Heart left ventricle (tissue), 16 donors: ENCODE measurements at regions not wholly inside any gene's neighbourhood (a gene's known extent, or its start where the extent isn't known, plus 50 kb on each side); places are given as distances from the start of the nearest gene placed in this dataset.
"Not testable (repeated sequence)": the region's sequence is repeated elsewhere in the genome, so short reads cannot be mapped to it uniquely, and the experiment has no call there.

Experiments used
- ATAC-seq, 4 donors: fragments of 200-7000 bp; cut with Tn5 transposase; one replicate each; pipeline ENCODE4 v1.9.1; 2020 to 2022; ENCODE audit warnings: moderate library complexity in 4 of 4, mild to moderate bottlenecking in 3 of 4, moderate number of reproducible peaks in 1 of 4
- DNase-seq, 5 donors: peaks; one replicate each; pipeline ENCODE4 v3.0.0-alpha.2; 2020
- H3K27ac ChIP-seq, 12 donors: fragments of 200-600 bp; sonication (generic) in 4 of 12; one replicate each; pipeline versions ENCODE4 v1.5.0 to v1.8.0; 2016 to 2022; ENCODE audit warnings: mild to moderate bottlenecking in 2 of 12
- H3K27me3 ChIP-seq, 9 donors: fragments of 200-600 bp; sonication (generic) in 2 of 9; one replicate each; pipeline versions ENCODE4 v1.5.1 to v1.8.0; 2016 to 2022; ENCODE audit warnings: mild to moderate bottlenecking in 3 of 9
- H3K36me3 ChIP-seq, 9 donors: fragments of 200-600 bp; sonication (generic) in 2 of 9; one replicate each; pipeline versions ENCODE4 v1.5.0 to v1.8.0; 2018 to 2022; ENCODE audit warnings: mild to moderate bottlenecking in 2 of 9
- H3K4me1 ChIP-seq, 12 donors: fragments of 200-600 bp; sonication (generic) in 4 of 12; one replicate each; pipeline versions ENCODE4 v1.5.0 to v1.8.0; 2016 to 2022; ENCODE audit warnings: mild to moderate bottlenecking in 3 of 12
- H3K4me3 ChIP-seq, 12 donors: fragments of 200-600 bp; sonication (generic) in 4 of 12; one replicate each; pipeline versions ENCODE4 v1.5.0 to v1.8.0; 2017 to 2022; ENCODE audit warnings: mild to moderate bottlenecking in 9 of 12, moderate library complexity in 4 of 12
- H3K9me3 ChIP-seq, 12 donors: fragments of 200-600 bp; sonication (generic) in 4 of 12; one replicate each; pipeline versions ENCODE4 v1.5.0 to v1.8.0; 2016 to 2022; ENCODE audit warnings: mild to moderate bottlenecking in 1 of 12
- POLR2A ChIP-seq, 2 donors: fragments of 450-650 bp; IDR thresholded peaks; one replicate each; pipeline ENCODE4 v1.6.1; 2017; ENCODE audit warnings: antibody characterized with exemption in 2 of 2, mild to moderate bottlenecking in 2 of 2, moderate library complexity in 2 of 2
- WGBS, 4 donors: extraction: QIAGEN DNeasy Blood & Tissue Kit in 2 of 4; methylation state at CpG; one replicate each; pipeline versions ENCODE4 v1.1.5 to v1.1.7; 2013 to 2018; 5-methylcytosine and 5-hydroxymethylcytosine counted together
- intact Hi-C, 10 donors: fragments of 100-400 bp; cut with DNase I; formaldehyde crosslinking; loops; one replicate each; pipeline versions ENCODE4 v1.11.1 to v1.14.2; 2022
- TF ChIP-seq, protein P1 (sequence below), 12 donors: fragments of 200-600 bp; sonication (generic) in 4 of 12; IDR thresholded peaks; one replicate each; pipeline versions ENCODE4 v1.5.0 to v1.8.0; 2018 to 2022; ENCODE audit warnings: antibody characterized with exemption in 12 of 12, mild to moderate bottlenecking in 5 of 12
- donor health status: ischemic (EF 13 %, LVEDD 7.1; RV severe dilation, severe dysfunction).
- donor health status: healthy with polysubstance abuse.
- donor health status: DM: no; HTN: yes; CAD: no.
- donor health status: DM: no; HTN: no; CAD: no.
- donor health status: ischemic (EF 25% LVEDD 6.9; RV normal size, moderate dysfunction).
- donor health status: ischemic (EF 25% LVEDD 5.7; RV mildly dilated, moderate dysfunction).
- donor health status: healthy.
- donor health status: DM: yes; HTN: yes; CAD: no.
- donor health status: ischemic (EF 35%, LVEDD 5.7; RV mildly dilated, moderate dysfunction).
- donor health status: nonischemic (EF 11% LVEDD 7.7; RV severe dilation, severe dysfunction).
- donor health status: DM: yes; HTN: yes; CAD: no.
- donor health status: PGD.
- donor health status: ischemic (EF 29% LVEDD 5.4; RV normal size, mild dysfunction).
- donor health status: nonischemic (EF 23%, LVEDD 6.1; RV moderate dilation, normal function).

DNA sequence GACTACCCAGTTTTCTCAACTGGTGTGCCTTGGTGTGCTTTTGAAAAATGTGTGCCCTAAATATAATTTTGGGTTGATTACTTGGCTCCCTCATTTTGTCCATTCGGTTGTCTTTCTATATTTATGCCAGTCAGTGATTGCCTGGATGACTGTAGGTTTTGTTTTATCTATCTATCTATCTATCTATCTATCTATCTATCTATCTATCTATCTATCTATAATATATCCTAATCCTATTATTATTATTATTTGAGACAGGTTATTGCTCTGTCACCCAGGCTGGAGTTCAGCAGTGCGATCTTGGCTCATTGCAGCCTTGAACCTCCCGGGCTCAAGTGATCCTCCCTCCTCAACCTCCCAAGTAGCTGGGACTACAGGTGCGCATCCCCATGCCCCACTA, 111.4 kb upstream of the GRK3 start:
- intact Hi-C loops, result no loop called here
- Histone ChIP-seq H3K27ac (no peak overlapping the region), H3K4me1 (peaks cover 0 to 40% (median 19%) of the 10 kb centered on the region in 12 donors), H3K9me3 (no peaks in the 10 kb centered on the region), H3K27me3 (no peaks in the 10 kb centered on the region), H3K36me3 (peaks cover 0 to 33% (median 14%) of the 10 kb centered on the region in 9 donors), H3K4me3 (no peak overlapping the region)
- DNase-seq, result no peak
- TF ChIP-seq, protein P1, sequence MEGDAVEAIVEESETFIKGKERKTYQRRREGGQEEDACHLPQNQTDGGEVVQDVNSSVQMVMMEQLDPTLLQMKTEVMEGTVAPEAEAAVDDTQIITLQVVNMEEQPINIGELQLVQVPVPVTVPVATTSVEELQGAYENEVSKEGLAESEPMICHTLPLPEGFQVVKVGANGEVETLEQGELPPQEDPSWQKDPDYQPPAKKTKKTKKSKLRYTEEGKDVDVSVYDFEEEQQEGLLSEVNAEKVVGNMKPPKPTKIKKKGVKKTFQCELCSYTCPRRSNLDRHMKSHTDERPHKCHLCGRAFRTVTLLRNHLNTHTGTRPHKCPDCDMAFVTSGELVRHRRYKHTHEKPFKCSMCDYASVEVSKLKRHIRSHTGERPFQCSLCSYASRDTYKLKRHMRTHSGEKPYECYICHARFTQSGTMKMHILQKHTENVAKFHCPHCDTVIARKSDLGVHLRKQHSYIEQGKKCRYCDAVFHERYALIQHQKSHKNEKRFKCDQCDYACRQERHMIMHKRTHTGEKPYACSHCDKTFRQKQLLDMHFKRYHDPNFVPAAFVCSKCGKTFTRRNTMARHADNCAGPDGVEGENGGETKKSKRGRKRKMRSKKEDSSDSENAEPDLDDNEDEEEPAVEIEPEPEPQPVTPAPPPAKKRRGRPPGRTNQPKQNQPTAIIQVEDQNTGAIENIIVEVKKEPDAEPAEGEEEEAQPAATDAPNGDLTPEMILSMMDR (IDR thresholded peaks at IDR 0.05), result no peak
- TF ChIP-seq POLR2A (IDR thresholded peaks at IDR 0.05), result no peak
- 92 to 95% (median 94%) methylated on average over 4 of the region's 4 CpGs for WGBS, 4 donors
- ATAC-seq, result no peak

DNA sequence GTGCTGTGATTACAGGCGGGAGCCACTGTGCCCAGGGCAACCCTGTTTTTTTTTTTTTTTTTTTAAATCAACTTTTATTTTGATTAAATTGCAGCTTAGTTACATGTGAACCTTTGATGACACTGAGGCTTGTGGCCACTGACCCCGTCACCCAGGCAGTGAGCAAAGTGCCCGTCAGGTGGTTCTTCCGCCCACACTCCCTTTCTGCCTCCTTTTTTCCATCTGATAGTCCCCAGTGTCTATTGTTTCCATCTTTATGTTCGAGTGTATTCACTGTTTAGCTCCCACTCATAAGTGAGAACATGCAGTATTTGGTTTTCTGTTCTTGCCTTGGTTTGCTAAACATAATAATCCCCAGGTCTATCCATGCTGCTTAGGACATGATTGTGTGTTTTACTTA, 110.9 kb upstream of the GRK3 start:
- no peak overlapping the region for H3K27ac ChIP-seq
- TF ChIP-seq POLR2A (IDR thresholded peaks at IDR 0.05), result no peak
- TF ChIP-seq, protein P1 (IDR thresholded peaks at IDR 0.05), result no peak
- no peak for DNase-seq
- H3K9me3 ChIP-seq, result no peaks in the 10 kb centered on the region
- no peak for ATAC-seq
- H3K4me1 ChIP-seq, result peaks cover 0 to 39% (median 19%) of the 10 kb centered on the region in 12 donors
- peaks cover 0 to 35% (median 16%) of the 10 kb centered on the region in 9 donors for H3K36me3 ChIP-seq
- H3K4me3 ChIP-seq, result no peak overlapping the region
- 84 to 90% (median 88%) methylated on average over 5 of the region's 5 CpGs for WGBS, 4 donors
- no peaks in the 10 kb centered on the region for H3K27me3 ChIP-seq
- intact Hi-C loops, result no loop called here

DNA sequence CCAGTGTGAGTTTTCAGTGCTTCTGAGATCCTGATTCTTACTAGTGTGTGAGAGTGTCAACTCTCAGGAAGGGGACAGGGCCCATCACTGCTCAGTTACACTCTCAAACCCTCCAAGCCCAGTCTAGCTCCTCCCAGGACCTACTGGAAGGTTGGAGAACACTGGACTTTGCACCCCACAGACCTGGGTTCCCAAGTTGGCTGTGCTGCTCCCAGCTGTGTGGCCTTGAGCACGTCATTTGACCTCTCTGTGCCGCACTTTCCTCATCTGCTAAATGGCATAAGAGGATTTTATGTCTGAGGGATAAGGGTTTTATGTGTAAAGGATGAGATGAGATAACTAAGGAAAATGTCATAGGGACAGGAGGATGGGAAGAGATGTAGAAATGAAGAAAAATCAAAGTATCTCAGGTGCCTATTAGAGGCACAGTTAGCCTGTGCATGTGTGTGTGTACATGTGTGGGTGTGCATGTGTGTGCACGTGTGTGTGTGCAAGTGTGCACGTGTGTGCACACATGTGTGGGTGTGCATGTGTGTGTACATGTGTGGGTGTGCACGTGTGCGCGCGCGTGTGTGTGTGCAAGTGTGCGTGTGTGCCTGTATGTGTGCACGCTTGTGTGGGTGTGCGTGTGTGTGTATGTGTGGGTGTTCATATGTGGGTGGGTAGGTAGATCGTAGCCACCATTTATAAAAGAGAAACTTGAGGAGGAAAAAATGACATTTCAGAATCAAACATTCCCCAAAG, 108.0 kb upstream of the GRK3 start:
- H3K4me3 ChIP-seq, H3K9me3 ChIP-seq, DNase-seq, ATAC-seq, H3K27ac ChIP-seq, intact Hi-C loops, H3K27me3 ChIP-seq: not testable (repeated sequence)
- Histone ChIP-seq H3K36me3 (peaks cover 0 to 62% (median 44%) of the 10 kb centered on the region in 9 donors), H3K4me1 (peaks cover 0 to 14% (median 1%) of the 10 kb centered on the region in 12 donors)
- WGBS, 4 donors, result 83 to 94% (median 88%) methylated on average over 13 of the region's 13 CpGs

- 93 to 100% (median 96%) methylated on average over 1 of the region's 1 CpG for WGBS, 4 donors
- H3K4me3 ChIP-seq, DNase-seq, ATAC-seq, intact Hi-C loops, H3K27me3 ChIP-seq, H3K9me3 ChIP-seq, H3K4me1 ChIP-seq, H3K27ac ChIP-seq: not testable (repeated sequence)
- peaks cover 0 to 61% (median 47%) of the 10 kb centered on the region in 9 donors for H3K36me3 ChIP-seq
Observed at GRCh38 chr22:25458631-25459030, 105.8 kb upstream of the GRK3 start.

GRCh38 chr22:25460682-25461081, 103.8 kb upstream of the GRK3 start:
- not testable (repeated sequence) for H3K4me3 ChIP-seq, H3K4me1 ChIP-seq, DNase-seq, H3K9me3 ChIP-seq, H3K27me3 ChIP-seq, ATAC-seq, H3K27ac ChIP-seq
- intact Hi-C loops, result loop anchor here in 6 of 10 donors (5.0 kb wide), 3 partner anchors 242 to 317 kb away; no protein-coding TSS in a partner anchor
- peaks cover 0 to 52% (median 40%) of the 10 kb centered on the region in 9 donors for H3K36me3 ChIP-seq
- 84 to 90% (median 87%) methylated on average over 2 of the region's 2 CpGs for WGBS, 4 donors
